ENCODE measurements at regions not wholly inside any gene's neighbourhood (a gene's known extent, or its start where the extent isn't known, plus 50 kb on each side); places are given as distances from the start of the nearest gene placed in this dataset.

DNA sequence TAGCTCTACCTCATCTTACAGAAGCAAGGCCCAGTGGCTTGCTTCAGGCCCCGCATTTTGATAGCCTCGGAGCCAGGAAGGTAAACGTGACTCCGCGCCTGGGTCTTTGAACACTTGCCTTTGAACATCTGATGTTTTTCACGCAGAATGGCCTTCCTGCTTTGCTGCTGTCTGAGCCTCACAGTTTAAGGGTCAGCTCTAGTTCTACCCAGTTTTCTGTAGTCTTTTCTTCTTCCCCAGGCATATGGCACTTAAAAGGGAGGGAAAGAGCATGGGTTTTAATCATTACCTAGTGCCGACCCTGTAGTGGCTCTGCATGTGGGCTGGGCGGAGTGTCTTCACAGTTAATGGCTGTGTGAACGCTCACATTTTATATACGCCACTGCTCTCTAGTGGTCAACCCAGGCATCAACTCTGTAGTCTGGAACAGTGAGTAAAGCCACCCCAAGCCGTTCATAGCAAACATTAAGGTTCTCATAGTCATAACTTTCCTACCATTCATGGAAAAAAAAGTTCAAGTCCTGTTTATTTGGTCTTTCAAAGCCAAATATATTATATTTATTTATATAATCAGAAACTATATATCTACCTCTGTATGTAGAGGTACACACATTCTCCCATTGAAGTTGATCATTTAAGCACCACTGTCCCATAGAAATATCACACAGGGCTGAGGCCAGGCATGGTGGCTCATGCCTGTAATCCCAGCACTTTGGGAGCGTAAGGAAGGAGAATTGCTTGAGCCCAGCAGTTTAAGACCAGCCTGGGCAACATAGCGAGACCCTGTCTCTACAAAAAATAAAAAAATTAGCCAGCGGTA lies 78.1 kb downstream of the IER5 start (continued):
- TF ChIP-seq, protein P1, sequence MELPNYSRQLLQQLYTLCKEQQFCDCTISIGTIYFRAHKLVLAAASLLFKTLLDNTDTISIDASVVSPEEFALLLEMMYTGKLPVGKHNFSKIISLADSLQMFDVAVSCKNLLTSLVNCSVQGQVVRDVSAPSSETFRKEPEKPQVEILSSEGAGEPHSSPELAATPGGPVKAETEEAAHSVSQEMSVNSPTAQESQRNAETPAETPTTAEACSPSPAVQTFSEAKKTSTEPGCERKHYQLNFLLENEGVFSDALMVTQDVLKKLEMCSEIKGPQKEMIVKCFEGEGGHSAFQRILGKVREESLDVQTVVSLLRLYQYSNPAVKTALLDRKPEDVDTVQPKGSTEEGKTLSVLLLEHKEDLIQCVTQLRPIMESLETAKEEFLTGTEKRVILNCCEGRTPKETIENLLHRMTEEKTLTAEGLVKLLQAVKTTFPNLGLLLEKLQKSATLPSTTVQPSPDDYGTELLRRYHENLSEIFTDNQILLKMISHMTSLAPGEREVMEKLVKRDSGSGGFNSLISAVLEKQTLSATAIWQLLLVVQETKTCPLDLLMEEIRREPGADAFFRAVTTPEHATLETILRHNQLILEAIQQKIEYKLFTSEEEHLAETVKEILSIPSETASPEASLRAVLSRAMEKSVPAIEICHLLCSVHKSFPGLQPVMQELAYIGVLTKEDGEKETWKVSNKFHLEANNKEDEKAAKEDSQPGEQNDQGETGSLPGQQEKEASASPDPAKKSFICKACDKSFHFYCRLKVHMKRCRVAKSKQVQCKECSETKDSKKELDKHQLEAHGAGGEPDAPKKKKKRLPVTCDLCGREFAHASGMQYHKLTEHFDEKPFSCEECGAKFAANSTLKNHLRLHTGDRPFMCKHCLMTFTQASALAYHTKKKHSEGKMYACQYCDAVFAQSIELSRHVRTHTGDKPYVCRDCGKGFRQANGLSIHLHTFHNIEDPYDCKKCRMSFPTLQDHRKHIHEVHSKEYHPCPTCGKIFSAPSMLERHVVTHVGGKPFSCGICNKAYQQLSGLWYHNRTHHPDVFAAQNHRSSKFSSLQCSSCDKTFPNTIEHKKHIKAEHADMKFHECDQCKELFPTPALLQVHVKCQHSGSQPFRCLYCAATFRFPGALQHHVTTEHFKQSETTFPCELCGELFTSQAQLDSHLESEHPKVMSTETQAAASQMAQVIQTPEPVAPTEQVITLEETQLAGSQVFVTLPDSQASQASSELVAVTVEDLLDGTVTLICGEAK (IDR thresholded peaks at IDR 0.05) = no peak
- TF ChIP-seq, protein P1 (CRISPR knock-in tag; IDR thresholded peaks at IDR 0.05) = no peak
- no peak for TF ChIP-seq ZNF207 (IDR thresholded peaks at IDR 0.05; ENCODE audit: borderline replicate concordance)
- TF ChIP-seq NFATC3 (CRISPR knock-in tag; IDR thresholded peaks at IDR 0.05) = no peak
- no peak for TF ChIP-seq ZNF780A (CRISPR knock-in tag; IDR thresholded peaks at IDR 0.05)
- TF ChIP-seq ZNF883 (CRISPR knock-in tag; IDR thresholded peaks at IDR 0.05; ENCODE audit: not compliant biosample characterization) = no peak
- TF ChIP-seq TEAD2 (CRISPR knock-in tag; IDR thresholded peaks at IDR 0.05) = no peak
- TF ChIP-seq ZNF891 (CRISPR knock-in tag; IDR thresholded peaks at IDR 0.05) = no peak
